H9 (cell line): ENCODE measurements at regions not wholly inside any gene's neighbourhood (a gene's known extent, or its start where the extent isn't known, plus 50 kb on each side); places are given as distances from the start of the nearest gene placed in this dataset.

ENCODE experiments used
- DNase-seq: peaks from one replicate; pipeline ENCODE4 v3.0.0-alpha.2; 2017
- H2AFZ ChIP-seq: one replicate; pipeline ENCODE4 v1.6.1; 2013; ENCODE audit warnings: mild to moderate bottlenecking, low read length, control low read depth, moderate library complexity
- H2AK5ac ChIP-seq: 2 replicates; pipeline ENCODE4 v1.6.1; 2013; ENCODE audit warnings: low read length, control low read depth, mixed read lengths; ENCODE audit not compliant: insufficient read length
- H2BK120ac ChIP-seq: one replicate; pipeline ENCODE4 v1.6.1; 2013; ENCODE audit warnings: low read depth, mild to moderate bottlenecking, low read length, control low read depth, inconsistent platforms; ENCODE audit not compliant: poor library complexity, severe bottlenecking
- H2BK12ac ChIP-seq: 2 replicates; pipeline ENCODE4 v1.6.1; 2013; ENCODE audit warnings: low read length, control low read depth, mixed read lengths, low read depth; ENCODE audit not compliant: insufficient read length
- H2BK15ac ChIP-seq: 2 replicates; pipeline ENCODE4 v1.6.1; 2013; ENCODE audit warnings: low read depth, low read length, control low read depth
- H2BK20ac ChIP-seq: one replicate; pipeline ENCODE4 v1.6.1; 2013; ENCODE audit warnings: low read depth, mild to moderate bottlenecking, low read length, control low read depth, inconsistent platforms; ENCODE audit not compliant: poor library complexity, severe bottlenecking
- H2BK5ac ChIP-seq: 2 replicates; pipeline ENCODE4 v1.6.1; 2013; ENCODE audit warnings: low read length, control low read depth, mixed read lengths; ENCODE audit not compliant: insufficient read length
- H3K14ac ChIP-seq: 2 replicates; pipeline ENCODE4 v1.6.1; 2013; ENCODE audit warnings: low read length, control low read depth; ENCODE audit not compliant: insufficient read depth
- H3K18ac ChIP-seq: 2 replicates; pipeline ENCODE4 v1.6.1; 2013; ENCODE audit warnings: low read depth, mild to moderate bottlenecking, mixed read lengths, low read length, control low read depth; ENCODE audit not compliant: insufficient read length
- H3K23ac ChIP-seq: 2 replicates; pipeline ENCODE4 v1.6.1; 2013; ENCODE audit warnings: low read length, control low read depth, mixed read lengths, low read depth; ENCODE audit not compliant: insufficient read length
- H3K23me2 ChIP-seq: 2 replicates; pipeline ENCODE4 v1.6.1; 2013; ENCODE audit warnings: low read depth, mild to moderate bottlenecking, mixed read lengths, low read length, control low read depth; ENCODE audit not compliant: insufficient read length, poor library complexity, severe bottlenecking
- H3K27ac ChIP-seq: 2 replicates; pipeline ENCODE4 v1.5.1; 2013; ENCODE audit warnings: low read length, control low read depth, mixed read lengths, low read depth; ENCODE audit not compliant: insufficient read length
- H3K27me3 ChIP-seq: 2 replicates; pipeline ENCODE4 v1.6.1; 2013; ENCODE audit warnings: low read length, control low read depth, inconsistent platforms; ENCODE audit not compliant: insufficient read depth
- H3K4ac ChIP-seq: 2 replicates; pipeline ENCODE4 v1.6.1; 2013; ENCODE audit warnings: low read depth, mild to moderate bottlenecking, control low read depth, inconsistent platforms, low read length, moderate library complexity
- H3K4me1 ChIP-seq: 2 replicates; pipeline ENCODE4 v1.6.1; 2013; ENCODE audit warnings: low read length, control low read depth, inconsistent platforms; ENCODE audit not compliant: insufficient read depth
- H3K4me2 ChIP-seq: 2 replicates; pipeline ENCODE4 v1.6.1; 2013; ENCODE audit warnings: low read length, control low read depth, mixed read lengths; ENCODE audit not compliant: insufficient read length, insufficient read depth
- H3K56ac ChIP-seq: 2 replicates; pipeline ENCODE4 v1.6.1; 2013; ENCODE audit warnings: low read depth, mild to moderate bottlenecking, mixed read lengths, low read length, control low read depth; ENCODE audit not compliant: insufficient read length
- H3K79me1 ChIP-seq: 2 replicates; pipeline ENCODE4 v1.6.1; 2013; ENCODE audit warnings: low read depth, mild to moderate bottlenecking, moderate library complexity, low read length, control low read depth, inconsistent platforms; ENCODE audit not compliant: insufficient read depth, poor library complexity, severe bottlenecking
- H3K79me2 ChIP-seq: 2 replicates; pipeline ENCODE4 v1.6.1; 2013; ENCODE audit warnings: low read length, control low read depth, inconsistent platforms; ENCODE audit not compliant: insufficient read depth
- H3K9ac ChIP-seq: 2 replicates; pipeline ENCODE4 v1.6.1; 2013; ENCODE audit warnings: low read length, control low read depth, mixed read lengths; ENCODE audit not compliant: insufficient read length; ENCODE audit errors: extremely low read depth
- H3K9me3 ChIP-seq: one replicate; pipeline ENCODE4 v1.6.1; 2013; ENCODE audit warnings: low read depth, low read length, inconsistent platforms; ENCODE audit not compliant: control insufficient read depth
- H3T11ph ChIP-seq: one replicate; pipeline ENCODE4 v1.6.1; 2013; ENCODE audit warnings: mild to moderate bottlenecking, low read length, control low read depth, inconsistent platforms
- H4K20me1 ChIP-seq: one replicate; pipeline ENCODE4 v1.6.1; 2013; ENCODE audit not compliant: control insufficient read depth, insufficient read length, insufficient read depth
- H4K5ac ChIP-seq: 2 replicates; pipeline ENCODE4 v1.6.1; 2013; ENCODE audit warnings: low read depth, mild to moderate bottlenecking, mixed read lengths, low read length, control low read depth; ENCODE audit not compliant: insufficient read length
- H4K8ac ChIP-seq: replicated peaks from 2 replicates; pipeline ENCODE4 v1.6.1; 2013; ENCODE audit warnings: low read length, control low read depth, mixed read lengths, low read depth; ENCODE audit not compliant: insufficient read length
- H4K91ac ChIP-seq: 2 replicates; pipeline ENCODE4 v1.6.1; 2013; ENCODE audit warnings: low read depth, mild to moderate bottlenecking, moderate library complexity, mixed read lengths, low read length, control low read depth; ENCODE audit not compliant: insufficient read length
- H3K27ac Mint-ChIP-seq, 3 experiments: 2 replicates in 2 of 3; 3 replicates in 1 of 3; pipeline ENCODE4 v1.8.0; 2020 to 2021; ENCODE audit warnings: mixed read lengths in 3 of 3, mild to moderate bottlenecking in 1 of 3, moderate library complexity in 1 of 3
- H3K27me3 Mint-ChIP-seq: 2 replicates; pipeline ENCODE4 v1.8.0; 2021; ENCODE audit warnings: low read depth, mild to moderate bottlenecking, moderate library complexity, mixed read lengths
- H3K36me3 Mint-ChIP-seq, 3 experiments: 2 replicates in 2 of 3; 3 replicates in 1 of 3; pipeline ENCODE4 v1.8.0; 2020 to 2021; ENCODE audit warnings: low read depth in 3 of 3, mixed read lengths in 3 of 3; ENCODE audit not compliant: insufficient read depth in 1 of 3
- H3K4me1 Mint-ChIP-seq, 2 experiments: 2 replicates each; pipeline ENCODE4 v1.8.0; 2020; ENCODE audit warnings: mixed read lengths in 2 of 2
- H3K4me3 Mint-ChIP-seq, 2 experiments: 2 replicates in 1 of 2; 3 replicates in 1 of 2; pipeline ENCODE4 v1.8.0; 2020 to 2021; ENCODE audit warnings: mild to moderate bottlenecking in 2 of 2, mixed read lengths in 2 of 2, moderate library complexity in 1 of 2
- H3K9me3 Mint-ChIP-seq, 2 experiments: 2 replicates in 1 of 2; 3 replicates in 1 of 2; pipeline ENCODE4 v1.8.0; 2020; ENCODE audit warnings: mild to moderate bottlenecking in 2 of 2, mixed read lengths in 2 of 2, moderate library complexity in 1 of 2
- WGBS: extraction: QIAGEN DNeasy Blood & Tissue Kit; methylation state at CpG from one replicate; pipeline ENCODE4 v1.1.7; 2013; ENCODE audit warnings: missing lambda C conversion rate, low lambda C conversion rate, mixed read lengths; ENCODE audit not compliant: insufficient read length; ENCODE audit errors: extremely low coverage; 5-methylcytosine and 5-hydroxymethylcytosine counted together
- TF ChIP-seq, protein P1 (sequence below): fragments of 200-600 bp; sonication (generic); conservative IDR thresholded peaks from 3 replicates; pipeline ENCODE4 v1.8.0; 2021; ENCODE audit warnings: antibody characterized with exemption, mild to moderate bottlenecking

DNA sequence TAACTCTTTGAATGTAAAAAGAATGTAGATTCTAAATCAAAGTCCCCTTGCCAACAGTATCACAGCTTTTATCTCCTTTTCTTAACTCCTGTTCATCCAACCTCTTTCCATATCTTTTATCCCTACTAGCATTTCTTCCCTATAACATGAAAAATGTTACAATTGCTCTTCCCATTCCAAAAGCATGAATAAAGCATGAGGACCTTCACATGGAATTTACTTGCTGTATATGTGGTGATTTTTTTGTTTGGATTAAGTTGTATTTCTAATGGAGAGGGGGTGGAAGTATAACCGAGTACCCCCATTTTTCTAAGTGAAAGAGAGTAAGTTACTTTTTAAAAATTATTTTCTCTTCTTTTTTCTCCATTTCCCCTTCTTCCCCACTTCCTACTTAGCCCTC lies 94.9 kb upstream of the RBBP8 start:
- H3T11ph ChIP-seq, result no peak overlapping the region
- no peaks in the 10 kb centered on the region for H4K20me1 ChIP-seq
- H3K4ac ChIP-seq, result no peak overlapping the region
- H3K23me2 ChIP-seq, result no peaks in the 10 kb centered on the region
- H2BK120ac ChIP-seq, result no peak overlapping the region
- no peak overlapping the region for H3K56ac ChIP-seq
- TF ChIP-seq, protein P1, sequence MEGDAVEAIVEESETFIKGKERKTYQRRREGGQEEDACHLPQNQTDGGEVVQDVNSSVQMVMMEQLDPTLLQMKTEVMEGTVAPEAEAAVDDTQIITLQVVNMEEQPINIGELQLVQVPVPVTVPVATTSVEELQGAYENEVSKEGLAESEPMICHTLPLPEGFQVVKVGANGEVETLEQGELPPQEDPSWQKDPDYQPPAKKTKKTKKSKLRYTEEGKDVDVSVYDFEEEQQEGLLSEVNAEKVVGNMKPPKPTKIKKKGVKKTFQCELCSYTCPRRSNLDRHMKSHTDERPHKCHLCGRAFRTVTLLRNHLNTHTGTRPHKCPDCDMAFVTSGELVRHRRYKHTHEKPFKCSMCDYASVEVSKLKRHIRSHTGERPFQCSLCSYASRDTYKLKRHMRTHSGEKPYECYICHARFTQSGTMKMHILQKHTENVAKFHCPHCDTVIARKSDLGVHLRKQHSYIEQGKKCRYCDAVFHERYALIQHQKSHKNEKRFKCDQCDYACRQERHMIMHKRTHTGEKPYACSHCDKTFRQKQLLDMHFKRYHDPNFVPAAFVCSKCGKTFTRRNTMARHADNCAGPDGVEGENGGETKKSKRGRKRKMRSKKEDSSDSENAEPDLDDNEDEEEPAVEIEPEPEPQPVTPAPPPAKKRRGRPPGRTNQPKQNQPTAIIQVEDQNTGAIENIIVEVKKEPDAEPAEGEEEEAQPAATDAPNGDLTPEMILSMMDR, result no peak
- no peak overlapping the region for H4K8ac ChIP-seq
- no peak overlapping the region for H2BK5ac ChIP-seq
- no peak overlapping the region for H3K4me3 Mint-ChIP-seq
- no peaks in the 10 kb centered on the region for H3K27me3 ChIP-seq
- H3K4me2 ChIP-seq, result no peak overlapping the region
- H2AFZ ChIP-seq, result no peak overlapping the region
- H3K4me1 Mint-ChIP-seq, result no peaks in the 10 kb centered on the region; a peak in 1 of 4 replicates
- H3K14ac ChIP-seq, result no peak overlapping the region
- no CpG with 5 or more reads among the region's 1 CpG for WGBS
- no peaks in the 10 kb centered on the region; the same call in 1 of the 2 replicates for H3K4me1 ChIP-seq
- H4K5ac ChIP-seq, result no peak overlapping the region
- H2BK15ac ChIP-seq, result no peak overlapping the region
- H4K91ac ChIP-seq, result no peak overlapping the region
- H3K27me3 Mint-ChIP-seq, result no peaks in the 10 kb centered on the region
- no peaks in the 10 kb centered on the region; a peak in 1 of 5 replicates for H3K9me3 Mint-ChIP-seq
- DNase-seq, result no peak
- no peak overlapping the region for H2BK20ac ChIP-seq
- H3K79me1 ChIP-seq, result no peaks in the 10 kb centered on the region
- H3K27ac ChIP-seq, result no peak overlapping the region
- no peak overlapping the region for H3K18ac ChIP-seq
- no peak overlapping the region for H3K23ac ChIP-seq
- no peak overlapping the region for H2BK12ac ChIP-seq
- no peak overlapping the region for H2AK5ac ChIP-seq
- H3K27ac Mint-ChIP-seq, result no peak overlapping the region
- H3K9ac ChIP-seq, result no peak overlapping the region
- H3K9me3 ChIP-seq, result no peaks in the 10 kb centered on the region
- no peaks in the 10 kb centered on the region; a peak in 1 of 7 replicates for H3K36me3 Mint-ChIP-seq
- H3K79me2 ChIP-seq, result no peaks in the 10 kb centered on the region
